ENCODE measurements at regions not wholly inside any gene's neighbourhood (a gene's known extent, or its start where the extent isn't known, plus 50 kb on each side); places are given as distances from the start of the nearest gene placed in this dataset.

DNA sequence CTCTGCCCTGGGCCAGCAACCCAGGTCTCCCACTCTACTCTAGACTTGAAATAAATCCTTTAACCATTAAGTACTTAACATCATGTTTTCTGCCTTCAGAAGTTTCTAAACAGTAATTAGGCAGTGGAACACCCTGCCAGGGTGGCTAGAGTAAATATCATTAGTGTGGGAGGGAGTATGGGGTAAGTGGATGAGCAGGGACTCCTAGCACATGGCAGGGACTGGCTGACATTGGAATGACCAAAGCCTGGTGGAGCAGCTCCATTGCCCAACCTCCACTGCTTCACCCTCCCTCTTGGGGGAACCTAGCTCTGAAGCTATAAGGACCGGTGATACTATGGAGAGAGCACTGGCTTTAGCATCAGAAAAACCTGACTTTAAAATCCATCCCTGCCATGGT lies 167.1 kb downstream of the MAFB start:
- TF ChIP-seq EZH2 (IDR thresholded peaks at IDR 0.05; ENCODE audit: low read length, unreplicated experiment) (no peak), EZH2phosphoT487 (IDR thresholded peaks at IDR 0.05; ENCODE audit: borderline replicate concordance, low read length) (no peak)
- TF ChIP-seq, protein P1, sequence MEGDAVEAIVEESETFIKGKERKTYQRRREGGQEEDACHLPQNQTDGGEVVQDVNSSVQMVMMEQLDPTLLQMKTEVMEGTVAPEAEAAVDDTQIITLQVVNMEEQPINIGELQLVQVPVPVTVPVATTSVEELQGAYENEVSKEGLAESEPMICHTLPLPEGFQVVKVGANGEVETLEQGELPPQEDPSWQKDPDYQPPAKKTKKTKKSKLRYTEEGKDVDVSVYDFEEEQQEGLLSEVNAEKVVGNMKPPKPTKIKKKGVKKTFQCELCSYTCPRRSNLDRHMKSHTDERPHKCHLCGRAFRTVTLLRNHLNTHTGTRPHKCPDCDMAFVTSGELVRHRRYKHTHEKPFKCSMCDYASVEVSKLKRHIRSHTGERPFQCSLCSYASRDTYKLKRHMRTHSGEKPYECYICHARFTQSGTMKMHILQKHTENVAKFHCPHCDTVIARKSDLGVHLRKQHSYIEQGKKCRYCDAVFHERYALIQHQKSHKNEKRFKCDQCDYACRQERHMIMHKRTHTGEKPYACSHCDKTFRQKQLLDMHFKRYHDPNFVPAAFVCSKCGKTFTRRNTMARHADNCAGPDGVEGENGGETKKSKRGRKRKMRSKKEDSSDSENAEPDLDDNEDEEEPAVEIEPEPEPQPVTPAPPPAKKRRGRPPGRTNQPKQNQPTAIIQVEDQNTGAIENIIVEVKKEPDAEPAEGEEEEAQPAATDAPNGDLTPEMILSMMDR (conservative IDR thresholded peaks at IDR 0.05; ENCODE audit: low read depth, low read length) = no peak
